ENCODE measurements at regions not wholly inside any gene's neighbourhood (a gene's known extent, or its start where the extent isn't known, plus 50 kb on each side); places are given as distances from the start of the nearest gene placed in this dataset.

GRCh38 chr16:13441675-13442074, 478.3 kb upstream of the ERCC4 start:
- Histone ChIP-seq H4K20me1 (ENCODE audit: insufficient read depth, low read length) (no peaks in the 10 kb centered on the region), H3K9me3 (replicated peaks in 1 of 2; ENCODE audit: control insufficient read depth in 1 of 2, insufficient read depth in 1 of 2, low read length in 2 of 2) (no peaks in the 10 kb centered on the region), H3K9ac (ENCODE audit: insufficient read depth, low read length, poor library complexity, severe bottlenecking) (no peak overlapping the region), H2AFZ (ENCODE audit: insufficient read depth, low read depth, low read length, poor library complexity, severe bottlenecking) (no peak overlapping the region), H3K4me1 (ENCODE audit: control insufficient read depth in 1 of 2, insufficient read depth in 2 of 2, low read length in 2 of 2) (no peaks in the 10 kb centered on the region), H3K27me3 (ENCODE audit: control insufficient read depth in 2 of 2, insufficient read depth in 2 of 2, low read length in 2 of 2) (no peaks in the 10 kb centered on the region), H3K27ac (ENCODE audit: low read depth in 1 of 2, low read length in 2 of 2) (no peak overlapping the region), H3K79me2 (ENCODE audit: insufficient read depth, low read length) (no peaks in the 10 kb centered on the region), H3K4me3 (replicated peaks in 1 of 3; ENCODE audit: low read depth in 2 of 3, low read length in 3 of 3) (no peak overlapping the region), H3K4me2 (replicated peaks; ENCODE audit: extremely low read depth, low read length, poor library complexity, severe bottlenecking) (no peak overlapping the region), H3K36me3 (replicated peaks in 1 of 2; ENCODE audit: control insufficient read depth in 1 of 2, insufficient read depth in 2 of 2, low read length in 2 of 2) (no peaks in the 10 kb centered on the region)
- Mint-ChIP-seq H3K36me3 (no peaks in the 10 kb centered on the region), H3K4me1 (no peaks in the 10 kb centered on the region), H3K27me3 (ENCODE audit: low read depth in 3 of 3) (no peaks in the 10 kb centered on the region), H3K27ac (no peak overlapping the region), H3K9me3 (peaks cover 0 to 10% (median 2%) of the 10 kb centered on the region in 7 donors), H3K4me3 (no peak overlapping the region)
- DNase-seq, result no peak
- intact Hi-C loops (cut with micrococcal nuclease), result no loop called here
- TF ChIP-seq CTCF (IDR thresholded peaks at IDR 0.05), result no peak
- 83% methylated on average over 2 of the region's 3 CpGs for WGBS (ENCODE audit: insufficient coverage)

- TF ChIP-seq CTCF (IDR thresholded peaks at IDR 0.05), result no peak
- intact Hi-C loops (cut with micrococcal nuclease), result no loop called here
- Histone ChIP-seq H4K20me1 (ENCODE audit: insufficient read depth, low read length) (no peaks in the 10 kb centered on the region), H3K4me1 (ENCODE audit: control insufficient read depth in 1 of 2, insufficient read depth in 2 of 2, low read length in 2 of 2) (no peaks in the 10 kb centered on the region), H3K9me3 (replicated peaks in 1 of 2; ENCODE audit: control insufficient read depth in 1 of 2, insufficient read depth in 1 of 2, low read length in 2 of 2) (no peaks in the 10 kb centered on the region), H3K27ac (ENCODE audit: low read depth in 1 of 2, low read length in 2 of 2) (no peak overlapping the region), H3K27me3 (ENCODE audit: control insufficient read depth in 2 of 2, insufficient read depth in 2 of 2, low read length in 2 of 2) (no peaks in the 10 kb centered on the region), H2AFZ (ENCODE audit: insufficient read depth, low read depth, low read length, poor library complexity, severe bottlenecking) (no peak overlapping the region), H3K4me2 (replicated peaks; ENCODE audit: extremely low read depth, low read length, poor library complexity, severe bottlenecking) (no peak overlapping the region), H3K9ac (ENCODE audit: insufficient read depth, low read length, poor library complexity, severe bottlenecking) (no peak overlapping the region), H3K36me3 (replicated peaks in 1 of 2; ENCODE audit: control insufficient read depth in 1 of 2, insufficient read depth in 2 of 2, low read length in 2 of 2) (no peaks in the 10 kb centered on the region), H3K79me2 (ENCODE audit: insufficient read depth, low read length) (no peaks in the 10 kb centered on the region), H3K4me3 (replicated peaks in 1 of 3; ENCODE audit: low read depth in 2 of 3, low read length in 3 of 3) (no peak overlapping the region)
- DNase-seq, result no peak
- H3K27ac Mint-ChIP-seq, result no peak overlapping the region
- H3K27me3 Mint-ChIP-seq (ENCODE audit: low read depth in 3 of 3), result peaks cover 0 to 3% (median 2%) of the 10 kb centered on the region in 3 donors
- 13% methylated on average over 3 of the region's 4 CpGs for WGBS (ENCODE audit: insufficient coverage)
- no peaks in the 10 kb centered on the region for H3K36me3 Mint-ChIP-seq
- H3K9me3 Mint-ChIP-seq, result peaks cover 0 to 3% (median 0%) of the 10 kb centered on the region in 7 donors
- no peak overlapping the region for H3K4me3 Mint-ChIP-seq
- H3K4me1 Mint-ChIP-seq, result no peaks in the 10 kb centered on the region
Observed at GRCh38 chr16:13448346-13448745, 471.6 kb upstream of the ERCC4 start.

All from CD14-positive monocyte (primary cell).